ENCODE measurements at regions not wholly inside any gene's neighbourhood (a gene's known extent, or its start where the extent isn't known, plus 50 kb on each side); places are given as distances from the start of the nearest gene placed in this dataset.

DNA sequence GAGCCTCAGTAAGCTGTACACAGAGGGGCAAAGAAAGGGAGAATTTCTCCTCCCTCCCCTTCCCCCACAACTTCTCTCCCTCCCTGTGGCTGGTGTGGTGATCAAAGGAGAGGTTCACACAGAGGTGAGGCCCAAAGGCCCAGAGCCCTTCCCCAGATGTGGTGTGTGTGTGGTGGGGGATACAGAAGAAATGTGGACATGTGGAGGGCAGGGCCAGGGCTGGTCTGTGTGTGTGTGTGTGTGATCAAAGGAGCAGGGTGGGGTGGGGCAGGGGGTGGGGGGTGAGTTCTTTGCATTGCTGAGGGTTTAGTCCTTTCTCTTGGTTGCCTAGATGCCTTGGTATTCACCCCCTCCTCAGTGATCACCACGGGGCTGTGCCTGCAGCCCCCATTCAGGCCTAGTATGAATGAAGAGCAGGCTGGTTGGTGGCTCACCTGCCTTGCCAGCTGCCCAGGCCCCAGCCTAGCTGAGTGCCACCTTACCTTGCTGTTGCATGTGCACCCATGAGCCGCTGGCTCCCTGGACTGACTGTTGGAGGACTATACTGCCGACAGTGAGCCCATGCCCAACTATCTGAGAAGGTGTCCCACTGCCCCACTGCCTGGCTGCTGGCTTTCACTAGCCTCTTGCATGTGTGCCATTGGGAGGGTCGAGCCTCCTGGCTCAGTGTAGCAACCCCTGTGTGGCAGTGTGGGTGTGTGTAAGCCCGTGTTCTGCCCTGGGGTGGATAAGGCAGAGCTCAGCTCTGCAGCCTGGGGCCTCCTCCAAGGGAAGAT is 101.9 kb downstream of the EFNB1 start:
- Histone ChIP-seq H3K36me3 (replicated peaks in 1 of 2; ENCODE audit: control insufficient read depth in 1 of 2, insufficient read depth in 2 of 2, low read length in 1 of 2) (no peaks in the 10 kb centered on the region), H3K79me2 (ENCODE audit: insufficient read depth) (no peaks in the 10 kb centered on the region), H2AFZ (ENCODE audit: low read depth) (no peak overlapping the region), H3K9me2 (no peaks in the 10 kb centered on the region), H4K20me1 (ENCODE audit: insufficient read depth) (no peaks in the 10 kb centered on the region), H3F3A (replicated peaks; ENCODE audit: insufficient read depth) (no peaks in the 10 kb centered on the region), H3K4me3 (ENCODE audit: low read depth in 2 of 2, low read length in 1 of 2) (no peak overlapping the region), H3K27me3 (ENCODE audit: insufficient read depth) (peaks cover 5% of the 10 kb centered on the region; the same call in 1 of the 2 replicates), H3K9me3 (no peaks in the 10 kb centered on the region), H3K4me1 (ENCODE audit: control insufficient read depth in 1 of 2, insufficient read depth in 2 of 2, low read depth in 1 of 2, low read length in 1 of 2) (peaks cover 4% of the 10 kb centered on the region in 2 experiments; a peak in 1 of 4 replicates), H3K27ac (ENCODE audit: low read depth in 2 of 2, low read length in 1 of 2) (no peak overlapping the region), H3K4me2 (no peak overlapping the region), H3K9ac (no peak overlapping the region)
- TF ChIP-seq, protein P1, sequence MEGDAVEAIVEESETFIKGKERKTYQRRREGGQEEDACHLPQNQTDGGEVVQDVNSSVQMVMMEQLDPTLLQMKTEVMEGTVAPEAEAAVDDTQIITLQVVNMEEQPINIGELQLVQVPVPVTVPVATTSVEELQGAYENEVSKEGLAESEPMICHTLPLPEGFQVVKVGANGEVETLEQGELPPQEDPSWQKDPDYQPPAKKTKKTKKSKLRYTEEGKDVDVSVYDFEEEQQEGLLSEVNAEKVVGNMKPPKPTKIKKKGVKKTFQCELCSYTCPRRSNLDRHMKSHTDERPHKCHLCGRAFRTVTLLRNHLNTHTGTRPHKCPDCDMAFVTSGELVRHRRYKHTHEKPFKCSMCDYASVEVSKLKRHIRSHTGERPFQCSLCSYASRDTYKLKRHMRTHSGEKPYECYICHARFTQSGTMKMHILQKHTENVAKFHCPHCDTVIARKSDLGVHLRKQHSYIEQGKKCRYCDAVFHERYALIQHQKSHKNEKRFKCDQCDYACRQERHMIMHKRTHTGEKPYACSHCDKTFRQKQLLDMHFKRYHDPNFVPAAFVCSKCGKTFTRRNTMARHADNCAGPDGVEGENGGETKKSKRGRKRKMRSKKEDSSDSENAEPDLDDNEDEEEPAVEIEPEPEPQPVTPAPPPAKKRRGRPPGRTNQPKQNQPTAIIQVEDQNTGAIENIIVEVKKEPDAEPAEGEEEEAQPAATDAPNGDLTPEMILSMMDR (IDR thresholded peaks at IDR 0.05): no peak
- TF ChIP-seq MEF2A (IDR thresholded peaks at IDR 0.05; ENCODE audit: borderline replicate concordance, low read depth) (no peak), EZH2phosphoT487 (IDR thresholded peaks at IDR 0.05; ENCODE audit: borderline replicate concordance, low read depth) (no peak), FOSL2 (IDR thresholded peaks at IDR 0.05; ENCODE audit: borderline replicate concordance, low read depth) (no peak), GABPA (IDR thresholded peaks at IDR 0.05; ENCODE audit: low read depth) (no peak), FOXM1 (IDR thresholded peaks at IDR 0.05; ENCODE audit: low read depth) (no peak), RAD21 (IDR thresholded peaks at IDR 0.05; ENCODE audit: low read length) (no peak), EP300 (IDR thresholded peaks at IDR 0.05; ENCODE audit: borderline replicate concordance in 1 of 2, low read depth in 1 of 2, low read length in 1 of 2) (no peak), TEAD4 (IDR thresholded peaks at IDR 0.05; ENCODE audit: borderline replicate concordance, insufficient read depth) (no peak), GATA2 (CRISPR knock-in tag; IDR thresholded peaks at IDR 0.05) (no peak), REST (IDR thresholded peaks at IDR 0.05; ENCODE audit: low read depth, low read length) (no peak), NFIC (IDR thresholded peaks at IDR 0.05; ENCODE audit: borderline replicate concordance) (no peak), RFX5 (IDR thresholded peaks at IDR 0.05; ENCODE audit: low read length) (no peak), USF1 (IDR thresholded peaks at IDR 0.05; ENCODE audit: borderline replicate concordance, low read depth) (no peak), RCOR1 (IDR thresholded peaks at IDR 0.05; ENCODE audit: low read length) (no peak), CHD2 (IDR thresholded peaks at IDR 0.05; ENCODE audit: low read length, partially characterized antibody) (no peak), TCF12 (IDR thresholded peaks at IDR 0.05) (no peak), POLR2AphosphoS5 (IDR thresholded peaks at IDR 0.05; ENCODE audit: low read depth, low read length) (no peak)
- TF ChIP-seq, protein P2, sequence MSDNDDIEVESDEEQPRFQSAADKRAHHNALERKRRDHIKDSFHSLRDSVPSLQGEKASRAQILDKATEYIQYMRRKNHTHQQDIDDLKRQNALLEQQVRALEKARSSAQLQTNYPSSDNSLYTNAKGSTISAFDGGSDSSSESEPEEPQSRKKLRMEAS (IDR thresholded peaks at IDR 0.05; ENCODE audit: low read depth): no peak
- TF ChIP-seq, protein P3, sequence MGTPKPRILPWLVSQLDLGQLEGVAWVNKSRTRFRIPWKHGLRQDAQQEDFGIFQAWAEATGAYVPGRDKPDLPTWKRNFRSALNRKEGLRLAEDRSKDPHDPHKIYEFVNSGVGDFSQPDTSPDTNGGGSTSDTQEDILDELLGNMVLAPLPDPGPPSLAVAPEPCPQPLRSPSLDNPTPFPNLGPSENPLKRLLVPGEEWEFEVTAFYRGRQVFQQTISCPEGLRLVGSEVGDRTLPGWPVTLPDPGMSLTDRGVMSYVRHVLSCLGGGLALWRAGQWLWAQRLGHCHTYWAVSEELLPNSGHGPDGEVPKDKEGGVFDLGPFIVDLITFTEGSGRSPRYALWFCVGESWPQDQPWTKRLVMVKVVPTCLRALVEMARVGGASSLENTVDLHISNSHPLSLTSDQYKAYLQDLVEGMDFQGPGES (IDR thresholded peaks at IDR 0.05; ENCODE audit: low read depth, low read length): no peak
- WGBS (ENCODE audit: low lambda C conversion rate): 28% methylated on average over 2 of the region's 5 CpGs
- ChIA-PET CTCF (interaction anchor here (0.8 to 1.0 kb wide), 2 partner anchors 12 to 103 kb away, joined by 3 to 4 read pairs; no protein-coding TSS in a partner anchor), POLR2A (no interaction called here)
- DNase-seq: no peak

Data from SK-N-SH (cell line).